ENCODE measurements at regions not wholly inside any gene's neighbourhood (a gene's known extent, or its start where the extent isn't known, plus 50 kb on each side); places are given as distances from the start of the nearest gene placed in this dataset.

DNA sequence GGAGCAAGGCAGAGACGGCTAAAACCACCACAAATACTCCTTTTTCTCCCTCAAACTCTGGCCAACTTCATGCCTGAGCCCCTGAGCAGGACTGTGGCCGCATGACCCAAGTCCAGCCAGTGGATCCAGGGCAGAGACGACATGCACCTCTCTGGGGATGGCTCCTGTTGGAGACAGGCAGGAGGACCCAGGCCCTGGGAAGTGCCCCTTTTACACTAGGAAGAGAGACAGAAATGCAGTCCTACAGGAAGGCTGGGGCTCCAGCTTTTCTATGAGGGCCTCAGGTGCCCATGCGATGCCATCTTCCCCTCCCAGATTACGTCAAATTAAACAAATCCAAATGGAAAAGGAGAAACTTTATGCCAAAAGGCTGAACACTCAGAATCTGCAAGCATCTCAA, 498.0 kb downstream of the BRD1 start:
- TF ChIP-seq, protein P1, sequence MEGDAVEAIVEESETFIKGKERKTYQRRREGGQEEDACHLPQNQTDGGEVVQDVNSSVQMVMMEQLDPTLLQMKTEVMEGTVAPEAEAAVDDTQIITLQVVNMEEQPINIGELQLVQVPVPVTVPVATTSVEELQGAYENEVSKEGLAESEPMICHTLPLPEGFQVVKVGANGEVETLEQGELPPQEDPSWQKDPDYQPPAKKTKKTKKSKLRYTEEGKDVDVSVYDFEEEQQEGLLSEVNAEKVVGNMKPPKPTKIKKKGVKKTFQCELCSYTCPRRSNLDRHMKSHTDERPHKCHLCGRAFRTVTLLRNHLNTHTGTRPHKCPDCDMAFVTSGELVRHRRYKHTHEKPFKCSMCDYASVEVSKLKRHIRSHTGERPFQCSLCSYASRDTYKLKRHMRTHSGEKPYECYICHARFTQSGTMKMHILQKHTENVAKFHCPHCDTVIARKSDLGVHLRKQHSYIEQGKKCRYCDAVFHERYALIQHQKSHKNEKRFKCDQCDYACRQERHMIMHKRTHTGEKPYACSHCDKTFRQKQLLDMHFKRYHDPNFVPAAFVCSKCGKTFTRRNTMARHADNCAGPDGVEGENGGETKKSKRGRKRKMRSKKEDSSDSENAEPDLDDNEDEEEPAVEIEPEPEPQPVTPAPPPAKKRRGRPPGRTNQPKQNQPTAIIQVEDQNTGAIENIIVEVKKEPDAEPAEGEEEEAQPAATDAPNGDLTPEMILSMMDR (IDR thresholded peaks at IDR 0.05; ENCODE audit: low read depth, low read length, missing control alignments) = no peak
- no peak for DNase-seq (ENCODE audit: extremely low read depth, low read depth)
- H3K4me3 ChIP-seq (replicated peaks; ENCODE audit: low read depth, low read length) = no peak overlapping the region

DNA sequence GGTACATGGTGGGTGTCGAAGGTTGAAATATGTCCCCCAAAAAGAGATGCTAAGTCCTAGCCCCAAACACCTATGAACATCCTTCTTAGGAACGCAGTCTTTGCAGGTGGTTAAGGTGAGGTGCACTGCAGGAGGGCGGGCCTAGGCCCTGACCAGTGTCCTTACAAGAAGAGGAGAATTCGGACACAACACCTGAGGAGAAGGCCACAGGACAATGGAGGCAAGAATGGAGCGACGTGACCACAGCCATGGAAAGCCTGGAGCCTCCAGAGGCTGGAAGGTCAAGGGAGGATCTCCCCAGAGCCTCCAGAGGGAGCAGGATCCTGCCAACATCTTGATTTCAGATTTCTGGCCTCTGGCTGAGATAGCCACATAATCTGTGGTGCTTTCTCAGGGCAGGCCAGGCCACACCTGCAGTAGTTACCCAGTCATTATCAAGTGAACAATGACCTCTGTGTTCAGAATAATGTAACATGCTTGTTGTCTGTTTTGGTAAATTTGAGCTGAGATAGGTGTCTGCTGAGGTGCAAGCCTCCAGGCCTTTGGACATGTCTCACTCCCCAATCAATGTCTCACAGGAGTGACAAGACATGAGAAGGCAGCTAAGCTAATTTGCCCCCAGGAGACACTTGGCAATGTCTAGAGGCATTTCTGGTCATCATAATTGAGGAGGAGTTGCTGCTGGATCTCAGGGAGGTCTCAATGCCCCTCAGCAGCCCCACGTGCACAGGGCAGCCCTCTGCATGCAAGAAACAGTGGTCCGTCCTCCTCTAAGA, 498.9 kb downstream of the BRD1 start:
- TF ChIP-seq, protein P1 (IDR thresholded peaks at IDR 0.05; ENCODE audit: low read depth, low read length, missing control alignments) = no peak
- DNase-seq (ENCODE audit: extremely low read depth, low read depth) = no peak
- no peak overlapping the region for H3K4me3 ChIP-seq (replicated peaks; ENCODE audit: low read depth, low read length)

DNA sequence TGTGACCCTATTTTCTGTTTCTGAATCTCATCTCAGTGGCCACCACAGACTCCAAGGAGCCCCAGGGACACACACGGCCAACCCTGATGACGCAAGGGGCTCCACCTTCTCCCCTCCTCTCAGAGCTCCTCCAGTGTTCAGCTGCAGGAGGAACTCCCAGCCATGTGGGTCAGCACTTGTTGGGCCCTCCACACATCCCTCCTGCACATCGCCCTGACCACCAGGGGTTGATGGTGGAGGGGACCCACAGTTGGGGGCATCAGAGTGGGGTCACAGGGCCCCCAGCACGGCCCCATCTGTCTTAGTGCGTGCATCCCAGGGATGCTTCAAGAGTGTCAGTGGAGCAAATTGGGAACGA, 499.6 kb downstream of the BRD1 start:
- TF ChIP-seq, protein P1 (IDR thresholded peaks at IDR 0.05; ENCODE audit: low read depth, low read length, missing control alignments) = no peak
- DNase-seq (ENCODE audit: extremely low read depth, low read depth) = no peak
- H3K4me3 ChIP-seq (replicated peaks; ENCODE audit: low read depth, low read length) = no peak overlapping the region

DNA sequence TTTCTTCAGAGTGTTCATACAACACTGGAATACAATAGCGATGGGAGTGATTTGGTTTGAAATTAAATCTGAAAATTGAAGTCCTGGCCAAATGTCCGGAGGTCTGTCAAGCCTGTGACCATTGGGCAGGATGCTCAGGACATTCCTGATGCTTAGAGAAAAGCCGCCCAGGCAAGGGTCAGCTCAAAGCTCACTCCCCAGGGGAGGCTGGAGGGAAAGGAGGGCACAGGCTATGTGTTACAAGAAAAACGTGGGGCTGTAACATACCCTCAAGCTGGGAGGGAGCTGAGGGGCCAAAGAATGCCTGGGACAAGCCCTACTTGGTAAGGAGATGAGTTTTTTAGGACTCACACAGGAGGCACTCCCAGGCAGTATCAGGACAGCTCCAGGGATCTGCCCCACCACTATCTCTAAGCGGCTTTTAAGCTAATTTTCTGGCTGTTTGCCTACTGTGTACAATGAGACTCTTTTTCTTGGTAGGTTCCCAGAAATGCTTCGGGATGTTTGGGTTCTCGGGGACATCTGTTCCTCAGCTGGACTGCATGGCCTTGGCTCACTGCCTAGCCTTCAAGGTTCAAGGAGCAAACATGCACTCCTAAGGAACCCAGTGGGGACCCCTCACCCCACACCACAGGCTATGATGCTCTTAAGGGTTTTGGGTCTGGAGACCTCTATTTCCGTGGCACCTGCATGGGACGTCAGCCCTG, 500.1 kb downstream of the BRD1 start:
- H3K4me3 ChIP-seq (replicated peaks; ENCODE audit: low read depth, low read length) = no peak overlapping the region
- TF ChIP-seq, protein P1 (IDR thresholded peaks at IDR 0.05; ENCODE audit: low read depth, low read length, missing control alignments) = no peak
- no peak for DNase-seq (ENCODE audit: extremely low read depth, low read depth)

DNA sequence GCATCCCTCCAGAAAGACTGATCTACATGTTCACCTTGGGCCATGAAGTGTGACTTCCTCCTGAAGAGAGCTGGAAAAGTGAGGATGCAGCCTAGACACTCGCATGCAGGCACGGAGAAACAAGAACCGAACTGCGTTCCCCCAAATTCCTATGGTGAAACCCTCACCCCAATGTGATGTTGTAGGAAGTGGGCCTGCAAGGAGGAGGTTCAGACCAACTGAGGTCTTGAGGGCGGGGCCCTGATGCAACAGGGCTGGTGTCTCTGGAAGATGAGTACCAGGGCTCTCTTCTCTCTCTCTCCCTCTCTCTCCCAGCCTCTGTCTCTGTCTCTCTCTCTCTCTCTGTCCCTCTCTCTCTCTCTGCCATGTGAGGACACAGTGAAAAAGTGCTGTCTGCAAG, 501.1 kb downstream of the BRD1 start:
- TF ChIP-seq, protein P1 (IDR thresholded peaks at IDR 0.05; ENCODE audit: low read depth, low read length, missing control alignments) = no peak
- no peak overlapping the region for H3K4me3 ChIP-seq (replicated peaks; ENCODE audit: low read depth, low read length)
- DNase-seq (ENCODE audit: extremely low read depth, low read depth) = no peak

DNA sequence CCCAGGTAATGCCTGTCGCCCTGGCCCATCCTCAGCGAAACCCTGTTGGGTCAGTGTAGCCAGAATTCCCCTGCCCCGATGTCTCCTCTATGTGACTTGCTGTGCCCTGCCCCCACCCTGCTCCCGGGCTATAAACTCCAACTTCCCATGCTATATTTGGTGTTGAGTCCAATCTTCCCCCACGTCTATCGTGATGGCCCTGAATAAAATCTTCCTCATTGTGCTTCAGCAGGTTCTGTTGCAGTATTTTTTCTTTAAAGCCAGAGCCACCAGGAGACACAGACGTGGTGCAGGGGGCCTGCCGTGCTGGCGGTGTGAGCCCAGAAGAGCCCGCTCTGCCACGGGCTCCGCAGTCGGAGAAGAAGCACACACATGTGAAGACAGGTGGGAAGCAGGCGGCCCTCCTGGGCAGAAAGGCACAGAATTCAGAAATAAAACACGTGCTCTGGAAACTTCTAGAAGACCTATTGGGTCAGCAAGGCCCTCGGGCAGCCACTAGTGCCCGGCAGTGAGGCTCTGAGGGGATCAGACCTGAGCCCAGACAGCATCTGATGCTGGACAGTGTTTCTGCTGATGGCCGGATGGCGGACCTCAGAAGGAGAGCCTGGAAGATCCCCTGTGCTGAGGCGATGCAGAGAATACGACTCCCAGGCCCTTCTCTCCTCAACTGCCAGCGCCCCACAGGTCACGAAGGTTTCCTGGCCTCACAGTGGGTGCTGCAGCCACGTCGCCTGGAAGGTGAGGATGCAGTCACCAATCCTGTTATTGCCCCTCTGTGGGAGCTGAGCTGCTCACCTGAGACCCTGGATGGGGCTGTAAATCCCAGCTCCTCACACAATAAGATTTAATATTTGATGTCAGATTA, 501.9 kb downstream of the BRD1 start:
- no peak for DNase-seq (ENCODE audit: extremely low read depth, low read depth)
- TF ChIP-seq, protein P1 (IDR thresholded peaks at IDR 0.05; ENCODE audit: low read depth, low read length, missing control alignments) = no peak
- no peak overlapping the region for H3K4me3 ChIP-seq (replicated peaks; ENCODE audit: low read depth, low read length)
